ENCODE measurements at regions not wholly inside any gene's neighbourhood (a gene's known extent, or its start where the extent isn't known, plus 50 kb on each side); places are given as distances from the start of the nearest gene placed in this dataset.
A peak's percentile ranks its signal among the peaks of the same experiment; 100 is the strongest.

- Histone ChIP-seq H3K4me3 (ENCODE audit: low read depth, low read length) (no peak overlapping the region), H3K27ac (ENCODE audit: low read depth, low read length) (no peak overlapping the region), H3K4me1 (ENCODE audit: control insufficient read depth, insufficient read depth, low read length) (no peaks in the 10 kb centered on the region), H3K27me3 (ENCODE audit: control insufficient read depth, insufficient read depth, low read length) (no peaks in the 10 kb centered on the region), H3K9me3 (ENCODE audit: control insufficient read depth, insufficient read depth, low read length) (no peaks in the 10 kb centered on the region), H3K36me3 (ENCODE audit: control insufficient read depth, insufficient read depth, low read length) (no peaks in the 10 kb centered on the region)
- no peak for DNase-seq (ENCODE audit: low read depth in 4 of 6, low spot score in 6 of 6)
- no CpG with 5 or more reads among the region's 5 CpGs for WGBS (ENCODE audit: insufficient coverage)
These were observed 209.9 kb downstream of the BARHL2 start for GRCh38 chr1:90507173-90507572.

DNA sequence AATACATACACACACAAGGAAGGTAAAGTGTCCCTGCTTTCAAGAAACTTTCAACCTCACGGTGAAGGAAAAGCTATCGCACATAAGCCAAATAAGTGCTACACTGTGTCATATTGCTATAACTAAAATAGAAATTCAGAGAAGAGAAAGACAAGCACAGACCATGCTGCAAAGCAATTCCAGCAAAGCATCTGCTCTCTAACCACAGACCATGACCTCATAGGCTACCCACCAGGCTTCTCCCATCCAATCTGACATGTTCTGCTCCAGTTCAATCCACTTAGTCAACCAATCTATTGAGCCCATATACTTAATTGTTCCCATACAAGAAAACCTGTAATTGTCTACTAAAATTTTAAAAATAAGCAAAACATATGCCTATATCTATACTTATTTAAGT, 211.3 kb downstream of the BARHL2 start:
- DNase-seq (ENCODE audit: low read depth in 4 of 6, low spot score in 6 of 6) = no peak

DNA sequence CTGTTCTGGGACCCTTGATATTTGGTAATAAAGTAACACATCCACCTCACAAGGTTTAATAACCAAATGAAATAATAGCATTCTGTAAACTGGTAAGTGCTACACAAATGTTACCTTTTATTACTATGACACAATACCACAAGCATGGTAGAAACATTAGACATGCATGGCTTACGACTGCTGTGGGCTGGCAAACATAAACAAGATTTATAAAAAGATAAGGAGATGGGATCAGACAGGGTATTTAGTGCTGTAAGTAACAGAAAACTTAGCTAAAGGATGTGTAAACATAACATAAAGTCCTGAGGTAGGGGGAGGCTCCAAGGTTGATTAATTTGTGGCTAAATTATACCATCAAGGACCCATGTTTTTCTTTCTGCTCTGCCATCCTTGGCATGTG, 212.6 kb downstream of the BARHL2 start:
- Histone ChIP-seq H3K9me3 (ENCODE audit: control insufficient read depth, insufficient read depth, low read length) (no peaks in the 10 kb centered on the region), H3K4me1 (ENCODE audit: control insufficient read depth, insufficient read depth, low read length) (no peaks in the 10 kb centered on the region), H3K4me3 (ENCODE audit: low read depth, low read length) (no peak overlapping the region), H3K36me3 (ENCODE audit: control insufficient read depth, insufficient read depth, low read length) (no peaks in the 10 kb centered on the region), H3K27ac (ENCODE audit: low read depth, low read length) (no peak overlapping the region), H3K27me3 (ENCODE audit: control insufficient read depth, insufficient read depth, low read length) (no peaks in the 10 kb centered on the region)
- no CpG with 5 or more reads among the region's 1 CpG for WGBS (ENCODE audit: insufficient coverage)
- no peak for DNase-seq (ENCODE audit: low read depth in 4 of 6, low spot score in 6 of 6)

More for the DNA sequence above, 211.3 kb downstream of the BARHL2 start:
- Histone ChIP-seq H3K4me3 (ENCODE audit: low read depth, low read length) (no peak overlapping the region), H3K4me1 (ENCODE audit: control insufficient read depth, insufficient read depth, low read length) (no peaks in the 10 kb centered on the region), H3K9me3 (ENCODE audit: control insufficient read depth, insufficient read depth, low read length) (no peaks in the 10 kb centered on the region), H3K27me3 (ENCODE audit: control insufficient read depth, insufficient read depth, low read length) (no peaks in the 10 kb centered on the region), H3K27ac (ENCODE audit: low read depth, low read length) (no peak overlapping the region), H3K36me3 (ENCODE audit: control insufficient read depth, insufficient read depth, low read length) (no peaks in the 10 kb centered on the region)
- no CpG with 5 or more reads among the region's 2 CpGs for WGBS (ENCODE audit: insufficient coverage)

DNA sequence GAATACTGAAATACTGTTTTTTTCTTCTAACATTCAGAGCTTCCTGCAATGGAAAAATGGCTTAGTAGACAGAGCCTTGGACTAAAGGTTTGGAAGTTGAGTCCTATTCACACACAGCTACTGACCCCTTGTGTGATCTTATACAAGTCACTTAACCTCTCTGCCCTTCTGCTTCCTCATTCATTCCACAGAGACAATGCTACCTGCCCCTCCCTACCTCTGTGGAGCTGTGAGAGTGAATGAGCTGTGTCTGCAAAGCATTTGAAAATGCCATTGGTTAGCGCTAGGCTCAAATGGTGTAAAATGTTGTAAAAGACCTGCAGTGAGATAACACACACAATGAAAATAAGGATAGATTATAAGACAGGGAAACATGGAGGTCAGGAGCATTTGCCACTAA, 214.4 kb downstream of the BARHL2 start:
- Histone ChIP-seq H3K27me3 (ENCODE audit: control insufficient read depth, insufficient read depth, low read length) (no peaks in the 10 kb centered on the region), H3K4me3 (ENCODE audit: low read depth, low read length) (no peak overlapping the region), H3K36me3 (ENCODE audit: control insufficient read depth, insufficient read depth, low read length) (no peaks in the 10 kb centered on the region), H3K27ac (ENCODE audit: low read depth, low read length) (no peak overlapping the region), H3K4me1 (ENCODE audit: control insufficient read depth, insufficient read depth, low read length) (no peaks in the 10 kb centered on the region), H3K9me3 (ENCODE audit: control insufficient read depth, insufficient read depth, low read length) (no peaks in the 10 kb centered on the region)
- DNase-seq (ENCODE audit: low read depth in 4 of 6, low spot score in 6 of 6) = no peak
- 40% methylated on average over 1 of the region's 1 CpG for WGBS (ENCODE audit: insufficient coverage)

DNA sequence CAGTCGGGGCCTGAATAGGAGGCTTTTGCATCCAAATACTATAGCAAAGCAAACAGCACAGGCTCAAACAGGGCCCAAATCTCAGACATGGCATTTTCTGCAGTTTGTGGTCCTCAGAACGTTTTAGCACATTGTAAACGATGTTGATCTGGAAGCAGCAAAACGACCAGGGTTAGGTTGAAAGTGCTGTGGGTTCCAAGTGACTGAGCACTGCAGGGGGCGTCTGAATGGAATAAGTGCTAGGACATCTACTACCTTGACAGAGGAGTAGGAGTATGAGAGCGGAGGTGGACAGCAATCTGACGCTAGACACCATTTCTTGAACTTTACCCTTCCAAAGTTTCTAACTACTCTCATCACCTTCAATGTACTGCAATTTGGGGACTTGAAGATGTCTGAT, 214.9 kb downstream of the BARHL2 start:
- Histone ChIP-seq H3K4me1 (ENCODE audit: control insufficient read depth, insufficient read depth, low read length) (no peaks in the 10 kb centered on the region), H3K27me3 (ENCODE audit: control insufficient read depth, insufficient read depth, low read length) (no peaks in the 10 kb centered on the region), H3K27ac (ENCODE audit: low read depth, low read length) (no peak overlapping the region), H3K4me3 (ENCODE audit: low read depth, low read length) (no peak overlapping the region), H3K9me3 (ENCODE audit: control insufficient read depth, insufficient read depth, low read length) (no peaks in the 10 kb centered on the region), H3K36me3 (ENCODE audit: control insufficient read depth, insufficient read depth, low read length) (no peaks in the 10 kb centered on the region)
- 23% methylated on average over 3 of the region's 7 CpGs for WGBS (ENCODE audit: insufficient coverage)
- no peak for DNase-seq (ENCODE audit: low read depth in 4 of 6, low spot score in 6 of 6)

DNA sequence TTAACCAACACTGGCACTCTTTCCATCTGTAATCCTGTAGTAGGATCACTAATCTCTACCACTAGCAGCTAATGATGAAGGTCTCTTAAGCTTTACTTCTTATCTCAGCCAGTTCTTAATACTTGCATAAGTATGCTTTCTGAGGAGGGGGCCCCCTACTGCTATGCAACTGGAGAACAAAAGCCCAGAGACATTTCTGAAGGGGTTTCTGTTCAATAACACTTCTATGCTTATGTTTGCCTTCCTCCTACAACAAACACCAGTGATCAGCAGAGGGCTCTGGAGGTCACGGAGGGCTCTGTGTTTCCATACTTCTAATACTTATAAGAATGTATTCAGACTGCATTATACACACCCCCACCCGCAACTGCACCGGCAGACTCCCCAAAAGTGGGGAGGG, 215.8 kb downstream of the BARHL2 start:
- Histone ChIP-seq H3K27ac (ENCODE audit: low read depth, low read length) (no peak overlapping the region), H3K9me3 (ENCODE audit: control insufficient read depth, insufficient read depth, low read length) (no peaks in the 10 kb centered on the region), H3K36me3 (ENCODE audit: control insufficient read depth, insufficient read depth, low read length) (no peaks in the 10 kb centered on the region), H3K4me1 (ENCODE audit: control insufficient read depth, insufficient read depth, low read length) (no peaks in the 10 kb centered on the region), H3K27me3 (ENCODE audit: control insufficient read depth, insufficient read depth, low read length) (no peaks in the 10 kb centered on the region), H3K4me3 (ENCODE audit: low read depth, low read length) (no peak overlapping the region)
- peak in 2 of 6 donors; percentile 4 to 14 for DNase-seq (ENCODE audit: low read depth in 4 of 6, low spot score in 6 of 6)
- WGBS (ENCODE audit: insufficient coverage) = no CpG with 5 or more reads among the region's 3 CpGs

DNA sequence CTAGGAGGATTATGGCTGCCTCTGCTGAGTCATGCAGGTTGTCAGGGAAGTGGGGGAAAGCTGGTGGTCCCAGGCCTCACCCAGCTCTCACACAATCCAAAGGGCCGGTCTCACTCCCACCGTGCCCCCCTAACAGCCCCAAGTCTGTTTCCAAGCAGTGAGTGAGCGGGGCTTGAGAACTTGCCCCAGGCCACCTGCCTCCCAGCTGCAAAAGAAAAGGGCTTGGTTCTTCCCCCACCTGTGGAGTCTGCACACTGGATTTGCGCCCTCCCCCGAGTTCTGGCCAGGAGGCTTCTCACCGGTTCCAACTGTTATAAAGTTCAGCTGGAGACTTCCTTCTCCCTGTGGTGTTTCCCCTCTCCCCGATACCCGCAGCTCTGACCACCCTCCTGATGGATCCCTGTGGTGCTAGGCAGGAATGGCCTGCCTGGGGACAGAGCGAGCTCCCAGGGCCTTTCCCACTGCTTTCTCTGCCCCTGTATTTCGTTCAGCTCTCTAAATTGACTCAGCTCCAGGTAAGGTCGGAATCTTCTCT, 222.3 kb downstream of the BARHL2 start:
- Histone ChIP-seq H3K4me3 (ENCODE audit: low read depth, low read length) (no peak overlapping the region), H3K4me1 (ENCODE audit: control insufficient read depth, insufficient read depth, low read length) (no peaks in the 10 kb centered on the region), H3K9me3 (ENCODE audit: control insufficient read depth, insufficient read depth, low read length) (no peaks in the 10 kb centered on the region), H3K27me3 (ENCODE audit: control insufficient read depth, insufficient read depth, low read length) (no peaks in the 10 kb centered on the region), H3K36me3 (ENCODE audit: control insufficient read depth, insufficient read depth, low read length) (no peaks in the 10 kb centered on the region), H3K27ac (ENCODE audit: low read depth, low read length) (no peak overlapping the region)
- 76% methylated on average over 8 of the region's 11 CpGs for WGBS (ENCODE audit: insufficient coverage)
- no peak for DNase-seq (ENCODE audit: low read depth in 4 of 6, low spot score in 6 of 6)

DNA sequence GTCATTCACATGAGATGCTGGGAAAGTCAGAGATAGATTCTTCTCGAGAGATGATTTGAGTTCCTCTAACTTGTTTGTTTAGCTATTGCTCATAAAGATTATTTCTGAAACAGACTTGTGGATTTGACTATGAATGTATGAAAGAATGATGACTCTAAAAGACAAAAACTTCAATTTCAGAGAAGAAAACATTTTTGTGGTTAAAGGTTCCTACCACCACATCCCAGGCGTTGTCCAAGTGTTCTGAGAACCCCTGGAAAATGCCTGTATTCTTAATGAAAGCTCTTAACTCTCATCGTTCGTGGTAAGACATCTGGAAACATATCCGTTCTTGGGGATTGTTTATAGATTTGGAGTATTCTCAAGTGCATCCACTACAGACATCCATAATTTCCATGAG, 228.7 kb downstream of the BARHL2 start:
- H3K4me3 ChIP-seq (ENCODE audit: low read depth, low read length) = no peak overlapping the region
- H3K36me3 ChIP-seq (ENCODE audit: control insufficient read depth, insufficient read depth, low read length) = no peaks in the 10 kb centered on the region
- no CpG with 5 or more reads among the region's 5 CpGs for WGBS (ENCODE audit: insufficient coverage)
- no peak for DNase-seq (ENCODE audit: low read depth in 4 of 6, low spot score in 6 of 6)
- H3K27me3 ChIP-seq (ENCODE audit: control insufficient read depth, insufficient read depth, low read length) = no peaks in the 10 kb centered on the region
- no peaks in the 10 kb centered on the region for H3K4me1 ChIP-seq (ENCODE audit: control insufficient read depth, insufficient read depth, low read length)
- H3K27ac ChIP-seq (ENCODE audit: low read depth, low read length) = no peak overlapping the region
- no peaks in the 10 kb centered on the region for H3K9me3 ChIP-seq (ENCODE audit: control insufficient read depth, insufficient read depth, low read length)

- no peaks in the 10 kb centered on the region for H3K27me3 ChIP-seq (ENCODE audit: control insufficient read depth, insufficient read depth, low read length)
- H3K9me3 ChIP-seq (ENCODE audit: control insufficient read depth, insufficient read depth, low read length) = no peaks in the 10 kb centered on the region
- peak in 1 of 6 donors; percentile 63 for DNase-seq (ENCODE audit: low read depth in 4 of 6, low spot score in 6 of 6)
- H3K4me3 ChIP-seq (ENCODE audit: low read depth, low read length) = no peak overlapping the region
- no peak overlapping the region for H3K27ac ChIP-seq (ENCODE audit: low read depth, low read length)
- no peaks in the 10 kb centered on the region for H3K4me1 ChIP-seq (ENCODE audit: control insufficient read depth, insufficient read depth, low read length)
- no peaks in the 10 kb centered on the region for H3K36me3 ChIP-seq (ENCODE audit: control insufficient read depth, insufficient read depth, low read length)
- WGBS (ENCODE audit: insufficient coverage) = no CpG with 5 or more reads among the region's 3 CpGs
These were observed 230.1 kb downstream of the BARHL2 start for GRCh38 chr1:90486996-90487395.

GRCh38 chr1:90486134-90486824, 230.8 kb downstream of the BARHL2 start:
- no peak overlapping the region for H3K4me3 ChIP-seq (ENCODE audit: low read depth, low read length)
- H3K9me3 ChIP-seq (ENCODE audit: control insufficient read depth, insufficient read depth, low read length) = no peaks in the 10 kb centered on the region
- no CpG with 5 or more reads among the region's 1 CpG for WGBS (ENCODE audit: insufficient coverage)
- H3K27ac ChIP-seq (ENCODE audit: low read depth, low read length) = no peak overlapping the region
- DNase-seq (ENCODE audit: low read depth in 4 of 6, low spot score in 6 of 6) = no peak
- no peaks in the 10 kb centered on the region for H3K36me3 ChIP-seq (ENCODE audit: control insufficient read depth, insufficient read depth, low read length)
- no peaks in the 10 kb centered on the region for H3K27me3 ChIP-seq (ENCODE audit: control insufficient read depth, insufficient read depth, low read length)
- H3K4me1 ChIP-seq (ENCODE audit: control insufficient read depth, insufficient read depth, low read length) = no peaks in the 10 kb centered on the region
